Adrenal gland (tissue), 9 donors: ENCODE measurements at regions not wholly inside any gene's neighbourhood (a gene's known extent, or its start where the extent isn't known, plus 50 kb on each side); places are given as distances from the start of the nearest gene placed in this dataset.

Experiments used
- DNase-seq, 7 donors: peaks; one replicate each; pipeline ENCODE4 v3.0.0-alpha.2; 2019 to 2020
- H3K27ac ChIP-seq, 5 donors: fragments of 200-600 bp; sonication (generic) in 4 of 5; 1 replicate in 3 of 5; 2 replicates in 2 of 5; pipeline versions ENCODE4 v1.5.1 to v1.8.0; 2016 to 2020; ENCODE audit warnings: mild to moderate bottlenecking in 1 of 5
- H3K27me3 ChIP-seq: fragments of 200-600 bp; 2 replicates; pipeline ENCODE4 v1.8.0; 2021
- H3K36me3 ChIP-seq, 2 donors: fragments of 200-600 bp; replicated peaks in 1 of 2; 1 replicate in 1 of 2; 2 replicates in 1 of 2; pipeline versions ENCODE4 v1.5.1 to v1.8.0; 2018 to 2022
- H3K4me1 ChIP-seq, 2 donors: fragments of 200-600 bp; replicated peaks in 1 of 2; 1 replicate in 1 of 2; 2 replicates in 1 of 2; pipeline versions ENCODE4 v1.5.1 to v1.8.0; 2018 to 2021
- H3K4me3 ChIP-seq, 4 donors: fragments of 200-600 bp; sonication (generic) in 3 of 4; one replicate each; pipeline ENCODE4 v1.5.1; 2016 to 2018
- H3K9me3 ChIP-seq, 3 donors: fragments of 200-600 bp; sonication (generic) in 1 of 3; replicated peaks in 1 of 3; 1 replicate in 2 of 3; 2 replicates in 1 of 3; pipeline versions ENCODE4 v1.5.1 to v1.8.0; 2016 to 2021
- CTCF ChIP-seq, 6 experiments: fragments of 450-650 bp in 4 of 6; fragments of 200-600 bp in 2 of 6; sonication (generic) in 1 of 6; IDR thresholded peaks; 1 replicate in 5 of 6; 2 replicates in 1 of 6; pipeline versions ENCODE4 v1.5.1 to v1.8.0; 2016 to 2021; ENCODE audit warnings: antibody characterized with exemption in 6 of 6, mild to moderate bottlenecking in 2 of 6, moderate library complexity in 1 of 6
- POLR2A ChIP-seq, 2 donors: fragments of 450-650 bp; IDR thresholded peaks; one replicate each; pipeline ENCODE4 v1.6.1; 2017; ENCODE audit warnings: antibody characterized with exemption in 2 of 2, mild to moderate bottlenecking in 2 of 2, moderate library complexity in 1 of 2
- WGBS, 4 donors: extraction: QIAGEN DNeasy Blood & Tissue Kit in 2 of 4; methylation state at CpG; one replicate each; pipeline versions ENCODE4 v1.1.5 to v1.1.7; 2013 to 2017; 5-methylcytosine and 5-hydroxymethylcytosine counted together
- intact Hi-C, 2 donors: fragments of 100-400 bp; cut with DNase I; formaldehyde crosslinking; loops; one replicate each; pipeline versions ENCODE4 v1.14.1 to v1.15.0; 2022 to 2023
- donor health status: healthy with polysubstance abuse.
- donor health status: Bipolar disorder and iron deficiency.
- donor health status: DM: yes; HTN: yes; CAD: no.
- donor health status: DM: no; HTN: no; CAD: no.
- donor health status: DM: no; HTN: no; CAD: no.

GRCh38 chr18:41490861-41491260, 464.2 kb upstream of the PIK3C3 start:
- 62 to 97% (median 77%) methylated on average over 1 of the region's 1 CpG for WGBS, 4 donors
- intact Hi-C loops = no loop called here
- TF ChIP-seq POLR2A (IDR thresholded peaks at IDR 0.05) = no peak
- TF ChIP-seq CTCF (IDR thresholded peaks at IDR 0.05) = no peak

GRCh38 chr18:41486575-41486974, 468.5 kb upstream of the PIK3C3 start:
- no peak for DNase-seq
- H3K4me3 ChIP-seq = no peak overlapping the region
- no peaks in the 10 kb centered on the region for H3K36me3 ChIP-seq
- H3K9me3 ChIP-seq = no peaks in the 10 kb centered on the region
- no peak overlapping the region for H3K27ac ChIP-seq
- intact Hi-C loops = no loop called here
- TF ChIP-seq CTCF (IDR thresholded peaks at IDR 0.05) (no peak), POLR2A (IDR thresholded peaks at IDR 0.05) (no peak)
- no peaks in the 10 kb centered on the region for H3K27me3 ChIP-seq
- WGBS, 4 donors = 13 to 48% (median 31%) methylated on average over 1 of the region's 1 CpG
- no peaks in the 10 kb centered on the region for H3K4me1 ChIP-seq

More at GRCh38 chr18:41490861-41491260, 464.2 kb upstream of the PIK3C3 start:
- Histone ChIP-seq H3K27me3 (no peaks in the 10 kb centered on the region), H3K4me3 (no peak overlapping the region), H3K9me3 (no peaks in the 10 kb centered on the region), H3K4me1 (no peaks in the 10 kb centered on the region), H3K36me3 (no peaks in the 10 kb centered on the region), H3K27ac (no peak overlapping the region)
- no peak for DNase-seq

- DNase-seq = no peak
- intact Hi-C loops = no loop called here
- Histone ChIP-seq H3K4me1 (no peaks in the 10 kb centered on the region), H3K9me3 (no peaks in the 10 kb centered on the region), H3K4me3 (no peak overlapping the region), H3K36me3 (no peaks in the 10 kb centered on the region), H3K27me3 (no peaks in the 10 kb centered on the region), H3K27ac (no peak overlapping the region)
- TF ChIP-seq POLR2A (IDR thresholded peaks at IDR 0.05) (no peak), CTCF (IDR thresholded peaks at IDR 0.05) (no peak)
- 84 to 86% (median 86%) methylated on average over 1 of the region's 1 CpG for WGBS, 4 donors
These were observed 471.0 kb upstream of the PIK3C3 start for GRCh38 chr18:41484069-41484468.

GRCh38 chr18:41482501-41482900, 472.5 kb upstream of the PIK3C3 start:
- intact Hi-C loops = no loop called here
- H3K4me1 ChIP-seq = no peaks in the 10 kb centered on the region

More at GRCh38 chr18:41482501-41482900, 472.5 kb upstream of the PIK3C3 start:
- Histone ChIP-seq H3K36me3 (no peaks in the 10 kb centered on the region), H3K4me3 (no peak overlapping the region), H3K27me3 (no peaks in the 10 kb centered on the region), H3K27ac (no peak overlapping the region), H3K9me3 (no peaks in the 10 kb centered on the region)
- no peak for TF ChIP-seq CTCF (IDR thresholded peaks at IDR 0.05)
- no peak for DNase-seq
- 52 to 61% (median 56%) methylated on average over 4 of the region's 4 CpGs for WGBS, 4 donors
